OCI-LY3 (cell line): ENCODE measurements at regions not wholly inside any gene's neighbourhood (a gene's known extent, or its start where the extent isn't known, plus 50 kb on each side); places are given as distances from the start of the nearest gene placed in this dataset.

Experiments
- H2AFZ ChIP-seq: fragments of 200-600, 300-600 bp; shearing (Covaris generic); 2 replicates; pipeline ENCODE4 v1.6.0; 2014; ENCODE audit warnings: antibody characterized with exemption, low read depth, low read length
- H3K27ac ChIP-seq: fragments of 200-600, 300-600 bp; sonication (generic); 2 replicates; pipeline ENCODE4 v1.5.1; 2014; ENCODE audit warnings: mild to moderate bottlenecking, low read length, moderate library complexity, mixed read lengths
- H3K27me3 ChIP-seq: fragments of 200-600, 300-600 bp; sonication (generic); 2 replicates; pipeline ENCODE4 v1.6.1; 2014; ENCODE audit warnings: low read depth, low read length, mixed read lengths
- H3K36me3 ChIP-seq: fragments of 200-600, 300-600 bp; sonication (generic); replicated peaks from 2 replicates; pipeline ENCODE3; 2014; ENCODE audit warnings: low read depth, low read length, mixed read lengths
- H3K4me1 ChIP-seq: fragments of 300-600, 200-600 bp; sonication (generic); 2 replicates; pipeline ENCODE4 v1.6.1; 2014; ENCODE audit warnings: low read length, mixed read lengths
- H3K4me2 ChIP-seq: fragments of 200-600, 300-600 bp; sonication (generic); 2 replicates; pipeline ENCODE4 v1.6.1; 2014; ENCODE audit warnings: low read length, mixed read lengths
- H3K4me3 ChIP-seq: fragments of 300-600, 200-600 bp; sonication (generic); 2 replicates; pipeline ENCODE4 v1.5.1; 2014; ENCODE audit warnings: antibody characterized with exemption, mild to moderate bottlenecking, low read length, moderate library complexity
- H3K79me2 ChIP-seq: fragments of 300-600, 200-600 bp; shearing (Covaris generic); 2 replicates; pipeline ENCODE4 v1.6.1; 2014; ENCODE audit warnings: mild to moderate bottlenecking, low read length, mixed read lengths
- H3K9ac ChIP-seq: fragments of 300-600, 200-600 bp; shearing (Covaris generic); 2 replicates; pipeline ENCODE4 v1.6.0; 2014; ENCODE audit warnings: mild to moderate bottlenecking, low read length, moderate library complexity
- H3K9me3 ChIP-seq: fragments of 200-600, 300-600 bp; shearing (Covaris generic); 2 replicates; pipeline ENCODE4 v1.6.1; 2014; ENCODE audit warnings: low read length, mixed read lengths; ENCODE audit not compliant: insufficient read depth
- H4K20me1 ChIP-seq: fragments of 200-600, 300-600 bp; sonication (generic); 2 replicates; pipeline ENCODE4 v1.6.1; 2016; ENCODE audit warnings: low read length, mixed read lengths; ENCODE audit not compliant: insufficient read depth
- EZH2phosphoT487 ChIP-seq: fragments of 200-600 bp; shearing (Covaris generic); IDR thresholded peaks from 2 replicates; pipeline ENCODE4 v1.6.1; 2018; ENCODE audit warnings: antibody characterized with exemption, mixed run types, low read depth
- TF ChIP-seq, protein P1 (sequence below): fragments of 200-600, 300-600 bp; sonication (generic); IDR thresholded peaks from 2 replicates; pipeline ENCODE4 v1.5.1; 2014; ENCODE audit warnings: antibody characterized with exemption, low read length, low read depth

GRCh38 chr13:97866751-97867150 lies 86.7 kb upstream of the IPO5 start:
- TF ChIP-seq EZH2phosphoT487, result no peak
- TF ChIP-seq, protein P1, sequence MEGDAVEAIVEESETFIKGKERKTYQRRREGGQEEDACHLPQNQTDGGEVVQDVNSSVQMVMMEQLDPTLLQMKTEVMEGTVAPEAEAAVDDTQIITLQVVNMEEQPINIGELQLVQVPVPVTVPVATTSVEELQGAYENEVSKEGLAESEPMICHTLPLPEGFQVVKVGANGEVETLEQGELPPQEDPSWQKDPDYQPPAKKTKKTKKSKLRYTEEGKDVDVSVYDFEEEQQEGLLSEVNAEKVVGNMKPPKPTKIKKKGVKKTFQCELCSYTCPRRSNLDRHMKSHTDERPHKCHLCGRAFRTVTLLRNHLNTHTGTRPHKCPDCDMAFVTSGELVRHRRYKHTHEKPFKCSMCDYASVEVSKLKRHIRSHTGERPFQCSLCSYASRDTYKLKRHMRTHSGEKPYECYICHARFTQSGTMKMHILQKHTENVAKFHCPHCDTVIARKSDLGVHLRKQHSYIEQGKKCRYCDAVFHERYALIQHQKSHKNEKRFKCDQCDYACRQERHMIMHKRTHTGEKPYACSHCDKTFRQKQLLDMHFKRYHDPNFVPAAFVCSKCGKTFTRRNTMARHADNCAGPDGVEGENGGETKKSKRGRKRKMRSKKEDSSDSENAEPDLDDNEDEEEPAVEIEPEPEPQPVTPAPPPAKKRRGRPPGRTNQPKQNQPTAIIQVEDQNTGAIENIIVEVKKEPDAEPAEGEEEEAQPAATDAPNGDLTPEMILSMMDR, result no peak
- no peaks in the 10 kb centered on the region for H3K4me1 ChIP-seq
- H3K9ac ChIP-seq, result no peak overlapping the region
- no peaks in the 10 kb centered on the region for H3K9me3 ChIP-seq
- H2AFZ ChIP-seq, result no peak overlapping the region
- no peak overlapping the region for H3K4me2 ChIP-seq
- H3K27ac ChIP-seq, result no peak overlapping the region
- no peaks in the 10 kb centered on the region for H4K20me1 ChIP-seq
- H3K36me3 ChIP-seq, result no peaks in the 10 kb centered on the region
- no peaks in the 10 kb centered on the region for H3K79me2 ChIP-seq
- H3K4me3 ChIP-seq, result no peak overlapping the region
- H3K27me3 ChIP-seq, result peaks cover 18% of the 10 kb centered on the region

- Histone ChIP-seq H3K9me3 (no peaks in the 10 kb centered on the region), H3K4me1 (no peaks in the 10 kb centered on the region), H4K20me1 (no peaks in the 10 kb centered on the region), H2AFZ (no peak overlapping the region), H3K4me3 (no peak overlapping the region), H3K27ac (no peak overlapping the region), H3K27me3 (peaks cover 40% of the 10 kb centered on the region), H3K79me2 (no peaks in the 10 kb centered on the region), H3K9ac (no peak overlapping the region), H3K4me2 (no peak overlapping the region), H3K36me3 (no peaks in the 10 kb centered on the region)
- TF ChIP-seq EZH2phosphoT487, result no peak
- TF ChIP-seq, protein P1, result no peak
Measured at GRCh38 chr13:97873398-97873797, 80.1 kb upstream of the IPO5 start.

DNA sequence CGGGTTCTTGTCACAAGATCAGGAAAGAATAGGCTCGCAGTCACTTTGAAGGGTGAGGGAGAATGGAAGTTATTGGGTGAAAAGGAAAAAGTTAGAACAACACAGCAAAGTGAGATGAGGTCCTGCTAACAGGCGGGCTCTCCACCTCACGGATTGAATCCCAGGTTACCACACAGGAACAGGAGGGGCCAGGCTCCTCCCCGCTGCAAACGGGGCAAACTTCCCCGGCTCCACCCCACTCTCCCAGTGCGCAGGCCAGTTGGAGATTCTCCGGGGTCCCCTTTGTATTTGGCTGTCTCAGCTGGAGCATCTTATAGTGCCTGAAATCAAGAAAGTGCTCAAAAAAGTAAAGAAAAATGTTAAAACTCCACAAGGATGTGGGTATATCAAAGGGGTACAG lies 78.3 kb upstream of the IPO5 start:
- Histone ChIP-seq H3K9me3 (no peaks in the 10 kb centered on the region), H3K36me3 (no peaks in the 10 kb centered on the region), H3K27ac (no peak overlapping the region), H2AFZ (no peak overlapping the region), H3K4me1 (no peaks in the 10 kb centered on the region), H3K4me3 (no peak overlapping the region), H3K4me2 (no peak overlapping the region), H3K9ac (no peak overlapping the region), H3K27me3 (peaks cover 51% of the 10 kb centered on the region), H3K79me2 (no peaks in the 10 kb centered on the region), H4K20me1 (no peaks in the 10 kb centered on the region)
- TF ChIP-seq EZH2phosphoT487, result no peak
- TF ChIP-seq, protein P1, result no peak

GRCh38 chr13:97875911-97876310 lies 77.6 kb upstream of the IPO5 start:
- Histone ChIP-seq H3K79me2 (no peaks in the 10 kb centered on the region), H3K27ac (no peak overlapping the region), H3K4me2 (no peak overlapping the region), H3K9me3 (no peaks in the 10 kb centered on the region), H3K36me3 (no peaks in the 10 kb centered on the region), H3K4me1 (no peaks in the 10 kb centered on the region), H3K9ac (no peak overlapping the region), H2AFZ (no peak overlapping the region), H3K27me3 (peaks cover 51% of the 10 kb centered on the region), H3K4me3 (no peak overlapping the region), H4K20me1 (no peaks in the 10 kb centered on the region)
- TF ChIP-seq EZH2phosphoT487, result no peak
- TF ChIP-seq, protein P1, result no peak
